GM19395 (cell line): ENCODE measurements at regions not wholly inside any gene's neighbourhood (a gene's known extent, or its start where the extent isn't known, plus 50 kb on each side); places are given as distances from the start of the nearest gene placed in this dataset.
"Not testable (repeated sequence)": the region's sequence is repeated elsewhere in the genome, so short reads cannot be mapped to it uniquely, and the experiment has no call there.

Source experiments
- ATAC-seq: cut with Tn5 transposase; IDR thresholded peaks from one replicate; pipeline ENCODE4 v1.9.1; 2021; ENCODE audit warnings: mild to moderate bottlenecking, moderate library complexity; ENCODE audit not compliant: unreplicated experiment

GRCh38 chr12:31906557-31907301 is 52.5 kb upstream of the RESF1 start:
- ATAC-seq, result no peak

GRCh38 chr12:31903025-31903424 is 56.2 kb upstream of the RESF1 start:
- ATAC-seq, result no peak

- no peak for ATAC-seq
Observed at GRCh38 chr12:31900271-31900670, 58.9 kb upstream of the RESF1 start.

- ATAC-seq, result no peak
Observed at GRCh38 chr12:31899109-31899508, 60.1 kb upstream of the RESF1 start.

GRCh38 chr12:31897781-31898503 is 61.3 kb upstream of the RESF1 start:
- ATAC-seq, result no peak

GRCh38 chr12:31897092-31897491 is 62.1 kb upstream of the RESF1 start:
- not testable (repeated sequence) for ATAC-seq

GRCh38 chr12:31896514-31897039 is 62.6 kb upstream of the RESF1 start:
- peak; percentile 99 for ATAC-seq

GRCh38 chr12:31895449-31896150 is 63.6 kb upstream of the RESF1 start:
- no peak for ATAC-seq

GRCh38 chr12:31890295-31891285 is 68.6 kb upstream of the RESF1 start:
- ATAC-seq, result no peak

- ATAC-seq, result no peak
Observed at GRCh38 chr12:31887109-31887811, 72.0 kb upstream of the RESF1 start.

GRCh38 chr12:31882682-31883081 is 76.5 kb upstream of the RESF1 start:
- ATAC-seq, result not testable (repeated sequence)

- no peak for ATAC-seq
Observed at GRCh38 chr12:31880340-31880739, 78.9 kb upstream of the RESF1 start.

- ATAC-seq, result no peak
Observed at GRCh38 chr12:31877884-31878283, 81.3 kb upstream of the RESF1 start.

- ATAC-seq, result no peak
Observed at GRCh38 chr12:31876568-31877424, 82.4 kb upstream of the RESF1 start.

GRCh38 chr12:31875609-31875964 is 83.6 kb upstream of the RESF1 start:
- ATAC-seq, result no peak

GRCh38 chr12:31874961-31875608 is 84.1 kb upstream of the RESF1 start:
- peak; percentile 87 for ATAC-seq

- no peak for ATAC-seq
Observed at GRCh38 chr12:31872831-31873604, 86.2 kb upstream of the RESF1 start.

- no peak for ATAC-seq
Observed at GRCh38 chr12:31869972-31870371, 89.2 kb upstream of the RESF1 start.
